Stimulated activated CD4-positive, alpha-beta T cell treated with anti-CD3 and anti-CD28 coated beads, Interleukin-15, amount 100 ng/mL, for 48 hours (primary cell): ENCODE measurements at regions not wholly inside any gene's neighbourhood (a gene's known extent, or its start where the extent isn't known, plus 50 kb on each side); places are given as distances from the start of the nearest gene placed in this dataset.

Source experiments
- DNase-seq, 2 donors: peaks; one replicate each; pipeline ENCODE4 v3.0.0-alpha.2; 2020; ENCODE audit warnings: low read depth in 2 of 2

DNA sequence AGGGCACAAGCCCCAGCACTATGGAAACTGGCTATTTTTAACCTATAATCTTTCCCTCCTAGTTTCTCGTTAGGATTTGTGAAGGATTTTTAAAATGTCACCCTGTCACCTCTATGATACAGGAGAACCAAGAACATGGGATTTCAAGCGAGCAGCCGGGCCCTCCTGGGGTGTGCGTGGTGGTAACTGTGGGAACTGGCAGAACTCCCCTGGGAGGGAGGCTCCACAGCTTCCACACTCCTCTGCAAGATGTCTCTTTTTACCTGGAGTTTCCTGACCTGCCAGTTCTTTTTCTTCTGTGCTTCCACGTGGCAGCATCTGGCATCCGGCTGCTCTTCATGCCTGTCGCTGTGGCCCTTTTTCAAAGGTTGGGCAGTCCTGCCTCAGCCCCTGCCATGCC, 386.3 kb upstream of the MYT1L start:
- DNase-seq = no peak

DNA sequence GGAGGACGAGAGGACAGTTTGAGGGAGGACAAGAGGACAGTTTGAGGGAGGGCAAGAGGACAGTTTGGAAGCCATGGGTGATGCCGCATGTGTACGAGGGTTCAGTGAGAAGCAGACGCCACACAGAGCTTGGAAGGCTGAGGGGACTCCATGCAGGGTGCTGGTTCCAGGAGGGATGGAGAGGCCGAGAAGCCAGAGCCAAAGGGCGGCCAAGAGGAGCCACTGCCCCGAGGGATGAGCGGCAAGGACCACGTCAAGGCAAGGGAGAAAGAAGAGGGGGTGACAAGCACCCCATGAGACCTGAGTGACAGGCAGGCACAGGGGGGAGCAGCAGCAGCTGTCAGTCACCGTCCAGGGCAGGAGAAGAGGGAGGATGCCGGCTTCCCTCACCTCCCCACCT, 385.7 kb upstream of the MYT1L start:
- DNase-seq = no peak

DNA sequence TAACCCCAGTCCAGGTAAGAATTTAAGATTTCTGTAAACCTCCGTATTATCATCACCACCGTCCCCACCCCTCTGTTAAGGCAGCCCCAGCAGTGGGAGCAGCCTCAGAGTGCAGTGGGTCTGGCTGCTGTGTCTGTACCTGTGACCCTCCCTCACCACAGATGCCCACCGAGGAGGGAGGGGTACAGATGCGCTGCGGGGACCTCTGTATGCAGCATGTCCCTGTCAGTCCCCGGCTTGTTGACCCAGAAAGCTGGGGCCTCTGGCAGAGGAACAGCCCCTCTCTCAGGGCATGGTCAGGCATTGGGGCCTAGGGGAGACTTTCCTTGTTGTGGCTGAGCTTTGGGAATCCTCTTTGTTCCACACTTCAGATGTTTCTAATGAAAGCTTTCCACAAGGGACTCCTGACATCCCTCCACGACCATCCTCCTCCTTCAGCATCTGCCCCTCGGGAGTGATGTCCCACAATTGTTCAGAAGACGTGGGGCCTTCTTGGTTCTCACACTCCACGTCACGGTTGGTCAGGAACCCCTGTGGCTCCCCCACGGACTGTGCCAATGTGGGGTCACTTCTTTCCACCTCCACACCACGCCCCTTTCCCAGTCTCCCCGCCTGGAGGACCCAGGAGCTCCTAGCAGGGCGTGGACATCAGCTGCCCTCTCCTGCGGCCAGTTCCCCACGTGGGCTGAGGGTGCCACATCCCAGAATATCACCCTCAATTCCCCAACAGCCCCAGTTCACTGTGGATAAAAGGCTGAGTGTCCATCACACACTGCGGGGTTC, 384.2 kb upstream of the MYT1L start:
- DNase-seq = no peak

DNA sequence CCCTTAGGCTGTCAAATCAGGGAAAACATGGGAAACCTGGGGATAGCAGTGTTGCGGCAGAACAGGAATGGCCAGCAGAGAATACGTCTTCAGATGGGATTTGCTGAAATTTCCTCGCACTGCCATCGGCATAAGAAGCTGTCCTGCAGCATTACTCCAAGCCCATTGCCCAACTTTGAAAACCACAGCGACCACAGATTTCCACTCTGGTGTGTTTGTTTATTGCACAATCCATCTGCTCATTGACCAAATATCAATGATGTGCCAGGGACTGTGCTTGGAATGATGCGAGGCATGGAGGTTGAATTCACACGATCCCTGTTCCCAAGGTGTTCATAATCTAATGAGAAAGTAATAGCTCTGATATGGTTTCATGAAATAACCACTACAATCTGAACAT, 383.3 kb upstream of the MYT1L start:
- DNase-seq = no peak

DNA sequence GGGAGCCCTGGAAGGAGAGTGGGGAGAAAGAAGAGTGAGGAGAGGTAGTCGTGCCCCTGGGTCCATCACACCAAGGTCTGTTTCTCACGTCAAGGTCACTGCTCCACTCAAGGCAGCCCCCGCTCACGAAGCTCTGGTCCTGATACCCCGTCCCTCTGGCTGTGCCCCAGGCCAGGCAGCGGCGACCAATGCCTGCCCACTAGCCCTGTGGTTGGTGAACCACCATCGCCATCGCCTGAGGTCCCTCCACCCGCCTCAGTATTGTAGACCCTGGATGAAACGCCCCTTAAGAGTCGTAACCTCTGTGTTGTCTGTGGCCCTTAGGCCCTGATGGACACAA, 378.3 kb upstream of the MYT1L start:
- no peak for DNase-seq

DNA sequence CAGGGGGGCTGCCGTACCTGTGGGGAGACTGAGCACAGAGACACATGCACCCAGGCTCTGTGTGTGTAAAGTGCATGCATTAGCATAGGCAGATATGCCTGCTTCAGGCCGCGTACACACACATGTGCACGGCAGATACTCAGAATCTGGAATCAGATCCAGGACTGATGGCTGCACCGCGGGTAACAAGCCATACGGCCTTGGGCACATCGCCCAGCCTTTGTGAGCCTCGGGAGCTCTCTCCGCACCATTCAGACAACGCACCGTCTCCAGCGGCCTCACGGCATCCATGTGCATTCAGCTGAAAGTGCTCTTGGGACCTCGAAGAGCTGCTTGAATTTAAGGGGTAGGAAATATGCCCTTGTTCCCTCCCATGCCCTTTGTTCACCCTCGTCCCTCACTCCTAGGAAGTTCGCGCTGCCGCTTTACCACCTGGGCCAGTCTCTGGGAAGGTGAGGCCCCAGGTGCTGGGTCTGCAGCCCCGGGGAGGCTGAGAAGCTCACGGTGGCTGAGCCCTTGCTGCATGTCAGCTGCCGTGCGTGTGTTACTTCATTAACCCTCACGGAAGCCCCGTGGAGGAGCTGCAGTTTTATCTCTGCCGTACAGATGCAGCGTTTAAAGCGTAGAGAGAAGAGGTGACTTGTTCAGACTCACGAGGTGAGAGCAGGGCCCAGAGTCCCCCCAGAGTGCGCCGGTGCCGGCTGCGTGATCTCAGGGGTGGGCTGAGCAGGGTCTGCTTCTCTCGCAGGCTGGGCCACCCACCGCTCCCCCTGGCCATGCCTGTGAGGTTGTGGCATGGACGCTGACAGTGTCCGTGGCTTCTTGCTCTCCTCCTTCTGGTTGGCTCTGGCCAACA, 377.7 kb upstream of the MYT1L start:
- no peak for DNase-seq

DNA sequence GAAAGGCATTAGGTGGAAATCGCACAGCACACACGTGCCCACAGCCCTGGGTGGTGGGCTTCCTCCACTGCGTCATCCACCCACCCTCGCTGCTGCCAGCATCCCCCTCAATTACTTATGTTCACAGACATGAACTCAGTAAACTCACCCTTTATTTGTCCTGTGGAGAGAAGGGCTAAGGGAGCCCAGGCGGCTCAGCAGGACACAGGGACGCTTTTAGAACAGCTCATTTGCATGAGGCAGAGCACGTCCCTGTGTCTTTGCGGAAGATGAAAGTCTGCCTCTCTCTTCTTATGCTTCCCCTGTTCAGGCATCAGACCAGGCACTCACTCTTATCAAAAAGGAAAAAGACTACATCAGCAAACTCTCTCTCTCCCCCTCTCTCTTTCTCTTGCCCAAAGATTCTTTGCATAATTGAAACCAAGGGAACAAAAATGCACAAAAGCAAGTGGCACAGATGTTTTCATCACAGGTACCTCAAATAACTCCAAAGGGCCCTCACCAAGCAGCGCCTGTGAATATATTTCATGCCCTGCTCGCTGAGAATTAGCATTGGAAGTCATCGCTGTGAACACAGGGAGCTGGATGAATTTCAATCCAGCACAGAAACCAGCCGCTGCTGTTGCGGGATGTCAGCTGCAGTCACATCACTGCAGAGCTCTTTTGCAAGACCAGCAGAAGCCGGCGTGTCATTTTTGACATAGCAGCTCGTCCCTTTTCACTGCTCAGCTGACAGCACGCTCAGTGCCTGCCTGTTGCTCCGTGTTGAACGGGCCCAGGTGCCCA, 376.3 kb upstream of the MYT1L start:
- no peak for DNase-seq

DNA sequence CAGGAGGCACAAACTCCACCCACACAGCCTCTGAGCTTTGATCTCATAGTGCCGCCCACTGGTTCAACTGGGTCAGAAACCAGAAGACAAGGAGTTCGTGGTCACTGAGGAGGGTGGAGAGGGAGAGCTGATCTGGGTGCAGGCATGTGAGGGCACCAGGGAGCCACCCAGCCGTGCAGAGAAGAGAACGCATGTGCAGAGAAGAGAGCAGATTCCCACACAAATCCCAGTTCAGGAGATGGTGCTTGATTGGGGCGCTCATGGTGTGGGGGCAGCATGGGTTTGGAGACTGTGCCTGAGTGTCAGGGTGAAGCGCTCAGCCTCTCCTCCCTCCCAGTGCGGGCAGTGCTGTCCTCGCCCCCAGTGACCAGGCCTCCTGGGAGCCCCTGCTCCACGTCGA, 375.2 kb upstream of the MYT1L start:
- DNase-seq = no peak

DNA sequence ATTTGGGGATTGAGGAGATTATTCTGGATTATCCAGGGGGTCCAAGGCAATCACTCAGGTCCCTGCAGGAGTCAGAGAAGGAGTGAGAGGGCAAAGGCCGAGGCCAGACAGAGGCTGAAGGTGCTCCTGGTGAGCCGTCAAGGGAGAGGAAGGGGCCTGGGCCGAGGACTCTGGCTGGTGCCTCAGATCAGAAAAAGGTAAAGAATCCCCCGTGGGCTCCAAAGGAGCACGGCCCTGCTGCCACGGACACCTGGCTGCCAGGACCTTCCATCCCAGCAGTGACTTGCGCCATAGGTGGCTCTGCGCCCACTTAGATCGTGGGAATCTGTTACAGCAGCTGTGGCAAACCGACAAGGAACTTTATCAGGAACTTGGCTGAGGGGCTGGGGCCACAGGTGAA, 374.8 kb upstream of the MYT1L start:
- DNase-seq = no peak

DNA sequence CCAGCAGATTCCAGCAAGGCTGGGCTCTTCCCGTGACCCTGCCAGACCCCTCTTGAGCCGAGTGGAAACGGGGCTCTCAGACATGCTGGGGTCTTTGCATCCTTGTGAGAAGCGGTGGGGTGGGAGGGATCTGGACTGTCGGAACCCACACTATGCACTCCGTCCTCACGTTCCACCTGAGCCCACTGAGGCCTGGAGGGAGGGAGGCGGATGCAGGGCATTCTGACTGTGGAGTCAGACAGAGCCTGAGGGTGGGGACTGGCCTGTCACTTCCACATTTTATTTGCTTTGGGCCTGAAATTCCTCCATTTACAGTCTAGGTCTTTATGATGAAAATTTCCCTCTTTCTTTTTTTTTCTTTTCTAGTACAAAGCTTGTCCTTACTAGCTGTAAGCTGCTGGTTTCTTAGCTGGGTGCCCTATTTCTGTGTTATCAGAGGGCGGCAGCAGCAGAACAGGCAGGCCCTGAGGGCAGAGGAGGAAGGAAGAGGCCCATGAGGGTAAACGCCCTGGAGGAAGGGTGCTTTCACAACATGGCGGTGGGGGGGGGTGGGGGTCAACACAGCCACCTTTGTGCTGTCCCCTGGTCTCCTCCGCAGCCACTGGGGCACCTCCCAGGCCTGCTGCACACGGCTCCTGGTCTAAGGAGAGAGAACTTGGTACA, 373.5 kb upstream of the MYT1L start:
- DNase-seq = no peak

DNA sequence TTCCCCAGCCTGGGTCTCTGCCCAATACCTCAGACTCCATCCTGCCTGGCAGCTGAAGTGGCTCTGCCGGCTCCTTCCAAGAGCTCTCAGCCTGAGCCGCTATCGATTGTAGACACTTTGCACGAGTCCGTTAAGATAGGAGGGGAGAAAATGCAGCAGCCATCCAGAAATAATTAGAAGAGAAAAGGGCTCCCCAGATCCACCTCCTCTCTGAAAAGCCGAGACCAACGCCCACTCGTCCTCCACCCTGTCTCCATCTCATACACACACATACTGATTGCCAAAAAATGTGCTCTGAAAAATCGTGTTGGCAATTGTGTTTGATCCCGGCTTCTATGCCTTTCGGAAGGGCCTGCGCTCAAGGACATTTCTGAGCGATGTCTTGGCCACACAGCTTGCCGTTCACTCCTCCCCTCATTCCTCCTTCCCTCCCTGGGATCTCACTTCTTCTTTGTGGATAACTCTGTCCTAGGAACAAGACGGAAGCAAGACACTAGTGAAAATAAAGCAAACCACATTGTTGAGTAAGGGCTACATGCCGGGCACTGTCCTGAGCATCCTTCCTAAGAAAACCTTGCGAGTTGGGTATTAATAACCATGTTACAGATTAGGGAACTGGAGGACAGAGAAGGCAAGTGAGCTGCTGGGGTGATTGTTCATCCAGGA, 372.8 kb upstream of the MYT1L start:
- no peak for DNase-seq

DNA sequence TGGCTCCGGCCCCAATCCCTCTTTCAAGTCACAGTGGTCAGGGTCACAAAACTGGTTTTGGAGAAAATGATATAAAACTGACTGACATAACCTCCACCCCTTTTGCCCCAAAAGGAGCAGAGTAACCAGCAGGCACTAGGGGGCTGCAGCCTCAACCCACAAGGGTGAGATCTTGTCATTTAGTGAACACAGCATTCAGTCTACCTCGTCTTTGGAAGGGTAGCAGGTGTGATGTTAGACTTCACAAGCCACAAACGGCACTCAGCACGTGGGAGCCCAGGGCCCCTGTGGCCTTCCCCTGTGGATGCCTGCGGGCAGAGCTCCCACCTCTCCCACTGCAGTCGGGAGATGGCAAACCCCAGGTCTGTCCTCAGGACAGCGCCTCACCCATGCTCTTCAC, 372.1 kb upstream of the MYT1L start:
- no peak for DNase-seq

DNA sequence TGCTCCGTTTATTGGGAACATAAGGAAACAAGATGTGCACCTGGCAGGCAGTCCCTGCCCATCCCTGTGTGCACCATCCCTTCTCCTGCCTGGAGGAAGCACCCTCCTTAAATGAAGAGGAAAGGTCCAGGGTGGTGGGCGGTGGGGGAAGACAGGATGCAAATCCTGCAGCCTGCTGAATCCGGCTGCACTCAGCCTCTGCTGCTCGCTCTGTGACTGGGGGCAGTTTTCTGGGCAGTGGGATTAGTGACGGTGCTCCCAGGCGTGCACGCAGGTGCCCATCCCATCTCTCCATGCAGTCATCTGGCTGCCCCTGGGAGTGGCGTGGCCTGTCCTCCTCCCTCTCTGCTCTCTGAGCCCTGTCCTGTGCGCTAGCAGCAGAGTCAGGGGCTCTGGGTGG, 371.3 kb upstream of the MYT1L start:
- no peak for DNase-seq

DNA sequence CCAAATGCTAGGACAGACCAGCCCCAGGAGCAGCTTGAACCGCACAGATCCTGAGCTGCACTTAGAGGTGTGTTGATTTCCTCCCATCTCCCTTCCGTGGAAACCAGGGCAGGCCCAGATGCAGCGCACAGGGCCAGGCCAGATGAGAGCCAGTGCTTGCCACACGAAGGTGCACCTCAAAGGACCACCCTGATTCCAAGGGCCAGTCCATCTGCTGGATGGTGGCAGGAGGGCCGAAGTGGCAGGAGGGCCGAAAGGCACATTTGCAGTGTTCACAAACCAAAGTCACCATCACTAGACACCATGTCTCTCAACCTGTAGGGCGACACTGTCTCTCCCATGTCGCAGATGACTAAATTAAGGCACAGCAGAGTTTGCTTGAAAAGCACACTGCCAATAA, 370.7 kb upstream of the MYT1L start:
- no peak for DNase-seq

DNA sequence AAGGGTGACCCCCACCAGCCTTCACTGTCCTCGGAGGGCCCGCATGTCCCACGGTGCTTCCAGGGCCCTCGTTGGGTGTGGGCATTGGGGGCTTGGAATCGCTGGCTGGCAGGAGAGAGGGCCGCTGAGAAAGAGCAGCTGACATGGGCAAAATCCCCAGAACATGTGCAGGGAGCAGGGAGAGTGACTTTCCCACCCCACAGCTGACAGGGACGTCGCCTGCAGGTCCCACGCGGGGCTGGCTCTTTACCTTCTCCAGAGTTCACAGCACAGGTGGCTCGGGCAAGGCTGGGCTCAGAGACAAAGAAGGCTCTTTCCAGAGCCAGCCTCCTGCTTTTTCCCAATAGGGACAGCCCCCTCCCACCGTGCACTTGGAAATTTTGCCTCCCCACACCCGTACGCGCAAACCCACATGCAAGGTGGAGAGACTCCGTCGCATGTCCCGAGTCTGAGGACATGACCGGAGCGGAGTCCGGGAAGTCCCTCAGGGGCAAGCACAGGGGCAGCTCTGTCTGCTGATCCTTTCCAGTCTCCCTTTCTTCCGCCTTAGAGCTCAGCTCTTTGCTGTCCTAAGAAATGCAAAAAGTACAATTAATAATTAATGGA, 370.2 kb upstream of the MYT1L start:
- DNase-seq = no peak

DNA sequence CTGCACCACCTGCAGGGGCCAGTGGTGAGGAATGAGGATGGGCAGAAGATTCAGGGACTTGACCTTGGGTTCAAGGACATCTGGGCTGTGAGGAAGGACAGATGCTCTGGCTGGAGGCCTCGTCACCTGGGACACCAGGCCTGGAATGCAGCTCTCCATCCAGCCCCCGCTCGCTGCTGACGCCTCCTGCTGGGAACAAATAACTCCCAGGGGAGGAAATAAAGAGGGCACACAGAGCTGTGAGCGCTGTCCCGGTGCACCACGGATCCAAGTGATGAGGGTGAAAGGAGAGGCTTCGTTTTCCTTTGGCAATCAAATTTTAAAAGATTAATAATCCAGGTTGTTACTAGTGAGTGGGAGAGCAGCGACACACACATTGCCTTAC, 368.0 kb upstream of the MYT1L start:
- no peak for DNase-seq

DNA sequence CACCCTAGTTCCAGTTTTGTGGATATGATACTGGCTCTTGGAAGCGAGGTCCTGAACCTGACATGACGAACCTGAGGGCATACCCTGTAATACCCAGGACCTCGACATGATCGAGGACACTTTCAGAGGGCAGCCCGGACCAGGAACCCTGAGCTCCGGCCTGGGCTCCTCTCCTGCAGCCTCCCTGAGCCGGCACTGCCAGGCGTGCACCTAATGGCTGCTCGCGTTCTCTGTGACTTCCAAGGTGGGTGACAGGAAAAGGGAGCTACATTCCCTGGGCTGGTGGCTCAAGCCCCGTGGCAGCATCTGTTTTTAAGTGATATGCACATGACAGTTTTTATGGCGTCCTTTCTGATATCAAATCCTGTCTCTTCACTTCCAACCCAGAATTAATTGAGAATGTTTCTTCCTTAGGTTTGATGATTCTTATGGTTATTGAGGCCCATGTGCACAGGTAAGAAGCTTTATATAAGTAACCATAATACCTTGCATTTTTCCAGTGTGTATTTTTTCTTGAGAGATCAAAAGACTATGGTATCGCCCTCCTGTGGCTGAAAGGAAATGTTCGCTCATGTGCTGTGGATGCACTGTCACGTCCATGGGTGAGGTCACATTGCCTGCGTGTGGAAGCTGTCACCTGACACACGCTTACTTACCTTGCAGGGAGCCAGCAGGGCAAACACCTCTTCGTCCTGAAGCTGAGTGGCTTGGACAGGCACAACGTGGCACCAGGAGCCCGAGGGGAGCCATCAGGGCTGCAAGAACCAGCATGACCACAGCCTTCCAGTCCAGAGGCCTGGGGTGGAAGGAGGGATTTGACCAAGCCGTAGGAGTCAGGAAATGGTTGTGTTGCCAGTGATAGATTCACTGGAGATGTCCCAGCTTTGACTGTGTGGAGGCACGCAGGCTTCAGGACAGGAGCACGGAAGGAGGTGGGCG, 367.4 kb upstream of the MYT1L start:
- no peak for DNase-seq

DNA sequence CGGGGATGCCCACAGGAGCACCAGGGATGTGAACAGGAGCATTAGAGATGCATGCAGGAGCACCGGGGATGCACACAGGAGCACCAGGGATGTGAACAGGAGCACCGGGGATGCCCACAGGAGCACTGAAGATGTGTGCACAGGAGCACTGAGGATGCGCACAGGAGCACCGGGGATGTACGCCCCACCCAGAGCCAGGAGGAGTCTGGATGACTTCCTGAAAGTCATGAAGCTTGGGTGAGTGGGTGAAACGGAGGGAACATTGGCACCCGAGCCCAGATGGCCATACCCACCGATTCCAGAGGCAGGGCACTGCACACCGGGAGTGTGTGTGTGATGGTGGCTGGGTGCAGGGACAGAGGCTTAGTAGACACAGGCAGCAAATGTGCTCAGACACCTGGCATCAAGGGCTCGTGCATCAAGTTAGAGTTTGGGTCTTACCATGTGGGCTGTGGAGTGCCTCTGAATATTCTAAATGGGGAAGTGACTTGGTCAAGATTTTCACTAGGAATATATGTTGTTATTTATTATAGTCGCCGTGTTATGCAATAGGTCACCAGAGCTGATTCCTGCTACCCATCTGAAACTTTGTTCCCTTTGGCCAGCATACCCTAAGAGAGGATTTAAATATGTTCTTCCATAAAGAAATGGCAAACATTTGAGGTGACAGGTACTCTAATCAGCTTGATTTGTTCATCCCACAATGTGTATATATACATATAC, 365.8 kb upstream of the MYT1L start:
- DNase-seq = no peak

DNA sequence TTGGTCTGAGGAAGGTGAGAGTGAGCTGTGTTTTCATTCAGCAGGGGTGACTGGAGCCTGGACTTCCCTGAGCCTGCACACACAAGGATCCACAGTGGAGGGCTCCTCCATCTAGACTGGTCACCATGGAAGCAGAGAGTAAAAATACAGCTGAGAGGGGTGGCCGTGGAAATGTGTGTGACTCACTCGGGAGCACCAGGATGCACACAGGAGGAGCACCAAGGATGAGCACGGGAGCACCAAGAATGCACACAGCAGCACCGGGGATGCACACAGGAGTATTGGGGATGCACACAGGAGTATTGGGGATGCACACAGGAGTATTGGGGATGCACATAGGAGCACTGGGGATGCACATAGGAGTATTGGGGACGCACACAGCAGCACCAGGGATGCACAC, 365.2 kb upstream of the MYT1L start:
- no peak for DNase-seq
